ENCODE measurements at regions not wholly inside any gene's neighbourhood (a gene's known extent, or its start where the extent isn't known, plus 50 kb on each side); places are given as distances from the start of the nearest gene placed in this dataset.

- H3K36me3 Mint-ChIP-seq (ENCODE audit: insufficient read depth, unreplicated experiment), result no peaks in the 10 kb centered on the region
- Histone ChIP-seq H3K36me3 (ENCODE audit: control insufficient read depth, insufficient read depth, low read length) (no peaks in the 10 kb centered on the region), H3K9me3 (no peaks in the 10 kb centered on the region), H3K27me3 (replicated peaks; ENCODE audit: control insufficient read depth, insufficient read depth, low read length) (no peaks in the 10 kb centered on the region), H3K4me1 (no peaks in the 10 kb centered on the region), H3K4me3 (ENCODE audit: low read depth, low read length) (no peak overlapping the region)
- POLR2A ChIA-PET, result no interaction called here
- H3K9me3 Mint-ChIP-seq (ENCODE audit: unreplicated experiment), result no peaks in the 10 kb centered on the region
- no peaks in the 10 kb centered on the region for H3K27me3 Mint-ChIP-seq (ENCODE audit: insufficient read depth, unreplicated experiment)
- CTCF ChIA-PET, result no interaction called here
- H3K4me1 Mint-ChIP-seq (ENCODE audit: low read depth, unreplicated experiment), result no peaks in the 10 kb centered on the region
- no peak overlapping the region for H3K27ac Mint-ChIP-seq (ENCODE audit: unreplicated experiment)
- TF ChIP-seq CTCF (IDR thresholded peaks at IDR 0.05; ENCODE audit: insufficient read depth in 1 of 2, low read depth in 1 of 2, low read length in 1 of 2, severe bottlenecking in 1 of 2, unreplicated experiment in 1 of 2), result no peak
- DNase-seq, result no peak
- BruUV-seq (replicated peaks), result no TSS peak
- intact Hi-C loops (cut with micrococcal nuclease; ENCODE audit: unreplicated experiment), result no loop called here
- no peak overlapping the region for H3K4me3 Mint-ChIP-seq (ENCODE audit: unreplicated experiment)
These were observed 601.1 kb downstream of the TLR4 start for GRCh38 chr9:118305331-118305730.

- no peak overlapping the region for H3K4me3 ChIP-seq (ENCODE audit: low read depth, low read length)
- ChIA-PET POLR2A (no interaction called here), CTCF (no interaction called here)
- no peak overlapping the region for H3K27ac Mint-ChIP-seq (ENCODE audit: unreplicated experiment)
- H3K4me1 ChIP-seq, result no peaks in the 10 kb centered on the region
- intact Hi-C loops (cut with micrococcal nuclease; ENCODE audit: unreplicated experiment), result no loop called here
- no peaks in the 10 kb centered on the region for H3K36me3 Mint-ChIP-seq (ENCODE audit: insufficient read depth, unreplicated experiment)
- TF ChIP-seq CTCF (IDR thresholded peaks at IDR 0.05; ENCODE audit: insufficient read depth in 1 of 2, low read depth in 1 of 2, low read length in 1 of 2, severe bottlenecking in 1 of 2, unreplicated experiment in 1 of 2), result no peak
- no peaks in the 10 kb centered on the region for H3K36me3 ChIP-seq (ENCODE audit: control insufficient read depth, insufficient read depth, low read length)
- H3K4me3 Mint-ChIP-seq (ENCODE audit: unreplicated experiment), result no peak overlapping the region
- BruUV-seq (replicated peaks), result no TSS peak
- H3K4me1 Mint-ChIP-seq (ENCODE audit: low read depth, unreplicated experiment), result no peaks in the 10 kb centered on the region
- H3K27me3 ChIP-seq (replicated peaks; ENCODE audit: control insufficient read depth, insufficient read depth, low read length), result no peaks in the 10 kb centered on the region
- no peak for DNase-seq
- no peaks in the 10 kb centered on the region for H3K27me3 Mint-ChIP-seq (ENCODE audit: insufficient read depth, unreplicated experiment)
- no peaks in the 10 kb centered on the region for H3K9me3 ChIP-seq
- H3K9me3 Mint-ChIP-seq (ENCODE audit: unreplicated experiment), result no peaks in the 10 kb centered on the region
These were observed 602.6 kb downstream of the TLR4 start for GRCh38 chr9:118306801-118307200.

GRCh38 chr9:118313965-118314364, 609.8 kb downstream of the TLR4 start:
- H3K36me3 Mint-ChIP-seq (ENCODE audit: insufficient read depth, unreplicated experiment), result no peaks in the 10 kb centered on the region
- no peak overlapping the region for H3K4me3 Mint-ChIP-seq (ENCODE audit: unreplicated experiment)
- H3K9me3 ChIP-seq, result no peaks in the 10 kb centered on the region
- no peak overlapping the region for H3K4me3 ChIP-seq (ENCODE audit: low read depth, low read length)
- no peaks in the 10 kb centered on the region for H3K4me1 ChIP-seq
- H3K27me3 Mint-ChIP-seq (ENCODE audit: insufficient read depth, unreplicated experiment), result peaks cover 3% of the 10 kb centered on the region
- TF ChIP-seq CTCF (IDR thresholded peaks at IDR 0.05; ENCODE audit: insufficient read depth in 1 of 2, low read depth in 1 of 2, low read length in 1 of 2, severe bottlenecking in 1 of 2, unreplicated experiment in 1 of 2), result no peak
- no peaks in the 10 kb centered on the region for H3K9me3 Mint-ChIP-seq (ENCODE audit: unreplicated experiment)
- ChIA-PET POLR2A (no interaction called here), CTCF (no interaction called here)
- intact Hi-C loops (cut with micrococcal nuclease; ENCODE audit: unreplicated experiment), result no loop called here
- no peak overlapping the region for H3K27ac Mint-ChIP-seq (ENCODE audit: unreplicated experiment)
- H3K27me3 ChIP-seq (replicated peaks; ENCODE audit: control insufficient read depth, insufficient read depth, low read length), result no peaks in the 10 kb centered on the region
- H3K36me3 ChIP-seq (ENCODE audit: control insufficient read depth, insufficient read depth, low read length), result no peaks in the 10 kb centered on the region
- H3K4me1 Mint-ChIP-seq (ENCODE audit: low read depth, unreplicated experiment), result no peaks in the 10 kb centered on the region
- BruUV-seq (replicated peaks), result no TSS peak
- no peak for DNase-seq

All from Caco-2 (cell line).